CD4-positive, alpha-beta T cell (primary cell): ENCODE measurements at regions not wholly inside any gene's neighbourhood (a gene's known extent, or its start where the extent isn't known, plus 50 kb on each side); places are given as distances from the start of the nearest gene placed in this dataset.

ENCODE experiments used
- ATAC-seq: fragments of 200-7000 bp; cut with Tn5 transposase; one replicate; pipeline ENCODE4 v1.10.0; 2022; ENCODE audit warnings: mild to moderate bottlenecking; ENCODE audit not compliant: poor library complexity
- CTCF ChIA-PET: fragments of 350-600 bp; sonication (Branson Sonifier 250); formaldehyde crosslinking; loops from one replicate; lab custom pipeline; 2021; ENCODE audit warnings: antibody characterized with exemption, inconsistent platforms; lab: Charles Lee
- POLR2A ChIA-PET: fragments of 350-600 bp; sonication (Branson Sonifier 250); formaldehyde crosslinking; loops from one replicate; lab custom pipeline; 2021; ENCODE audit warnings: antibody characterized with exemption, inconsistent platforms; lab: Charles Lee
- DNase-seq, 14 experiments: peaks; one replicate each; pipeline ENCODE4 v3.0.0-alpha.2; 2013 to 2020; ENCODE audit warnings: mixed read lengths in 2 of 14
- H3K27ac ChIP-seq, 2 donors: one replicate each; pipeline versions ENCODE4 v1.5.1 to v1.7.0; 2013; ENCODE audit warnings: low read length in 2 of 2, low read depth in 1 of 2, mild to moderate bottlenecking in 1 of 2
- H3K27me3 ChIP-seq, 2 experiments: 1 replicate in 1 of 2; 2 replicates in 1 of 2; pipeline versions ENCODE4 v1.6.1 to v1.7.0; 2013; ENCODE audit warnings: low read length in 2 of 2, control low read depth in 1 of 2, mild to moderate bottlenecking in 1 of 2, moderate library complexity in 1 of 2; ENCODE audit not compliant: insufficient read depth in 2 of 2, control insufficient read depth in 1 of 2
- H3K36me3 ChIP-seq: one replicate; pipeline ENCODE4 v1.6.1; 2013; ENCODE audit warnings: low read length, control low read depth; ENCODE audit not compliant: insufficient read depth
- H3K4me1 ChIP-seq: one replicate; pipeline ENCODE4 v1.6.1; 2013; ENCODE audit warnings: low read length, control low read depth; ENCODE audit not compliant: insufficient read depth
- H3K4me3 ChIP-seq: one replicate; pipeline ENCODE4 v1.5.1; 2013; ENCODE audit warnings: mild to moderate bottlenecking, low read length, moderate library complexity
- H3K9me3 ChIP-seq, 2 experiments: 1 replicate in 1 of 2; 2 replicates in 1 of 2; pipeline versions ENCODE4 v1.6.1 to v1.7.0; 2013; ENCODE audit warnings: low read length in 2 of 2, mild to moderate bottlenecking in 2 of 2, control low read depth in 1 of 2, moderate library complexity in 1 of 2; ENCODE audit not compliant: control insufficient read depth in 1 of 2, insufficient read depth in 1 of 2
- H3K27ac Mint-ChIP-seq: one replicate; pipeline ENCODE4 v1.8.0; 2020; ENCODE audit warnings: mixed read lengths
- H3K27me3 Mint-ChIP-seq: one replicate; pipeline ENCODE4 v1.8.0; 2021; ENCODE audit warnings: mixed read lengths
- H3K36me3 Mint-ChIP-seq: one replicate; pipeline ENCODE4 v1.8.0; 2021; ENCODE audit warnings: low read depth, mixed read lengths
- H3K4me1 Mint-ChIP-seq: one replicate; pipeline ENCODE4 v1.8.0; 2021; ENCODE audit warnings: low read depth, mixed read lengths
- H3K4me3 Mint-ChIP-seq: one replicate; pipeline ENCODE4 v1.8.0; 2020; ENCODE audit warnings: mild to moderate bottlenecking, mixed read lengths
- H3K9me3 Mint-ChIP-seq: one replicate; pipeline ENCODE4 v1.8.0; 2020; ENCODE audit warnings: mixed read lengths
- intact Hi-C, 2 experiments: fragments of 100-400 bp; cut with DNase I in 1 of 2; cut with micrococcal nuclease in 1 of 2; formaldehyde crosslinking; loops; one replicate each; pipeline versions ENCODE4 v1.15.1 to v1.9.0; 2023 to 2025; cut with DNase I, micrococcal nuclease
- TF ChIP-seq, protein P1 (sequence below): fragments of 200-600 bp; IDR thresholded peaks from one replicate; pipeline ENCODE4 v1.8.0; 2022; ENCODE audit warnings: antibody characterized with exemption, mild to moderate bottlenecking

DNA sequence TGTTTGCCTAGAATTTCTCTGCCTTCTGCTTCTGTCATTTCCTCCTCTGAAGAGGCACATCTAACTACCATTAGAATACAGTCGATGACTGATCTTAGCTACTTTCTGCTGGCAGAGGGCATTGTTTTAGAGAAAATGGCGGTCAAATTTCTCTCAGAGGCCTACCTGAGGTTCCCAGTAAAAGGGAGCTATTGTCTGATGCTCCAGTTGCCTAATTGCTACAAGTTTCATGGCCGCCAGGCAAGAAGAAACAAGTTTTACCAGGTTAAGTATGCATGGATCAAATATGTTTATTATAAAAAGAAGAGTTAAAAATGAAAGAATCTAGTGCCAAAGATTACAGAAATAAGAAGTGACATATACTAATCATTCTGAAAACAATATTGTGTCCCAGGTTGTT, 416.6 kb downstream of the DSC3 start:
- TF ChIP-seq, protein P1, sequence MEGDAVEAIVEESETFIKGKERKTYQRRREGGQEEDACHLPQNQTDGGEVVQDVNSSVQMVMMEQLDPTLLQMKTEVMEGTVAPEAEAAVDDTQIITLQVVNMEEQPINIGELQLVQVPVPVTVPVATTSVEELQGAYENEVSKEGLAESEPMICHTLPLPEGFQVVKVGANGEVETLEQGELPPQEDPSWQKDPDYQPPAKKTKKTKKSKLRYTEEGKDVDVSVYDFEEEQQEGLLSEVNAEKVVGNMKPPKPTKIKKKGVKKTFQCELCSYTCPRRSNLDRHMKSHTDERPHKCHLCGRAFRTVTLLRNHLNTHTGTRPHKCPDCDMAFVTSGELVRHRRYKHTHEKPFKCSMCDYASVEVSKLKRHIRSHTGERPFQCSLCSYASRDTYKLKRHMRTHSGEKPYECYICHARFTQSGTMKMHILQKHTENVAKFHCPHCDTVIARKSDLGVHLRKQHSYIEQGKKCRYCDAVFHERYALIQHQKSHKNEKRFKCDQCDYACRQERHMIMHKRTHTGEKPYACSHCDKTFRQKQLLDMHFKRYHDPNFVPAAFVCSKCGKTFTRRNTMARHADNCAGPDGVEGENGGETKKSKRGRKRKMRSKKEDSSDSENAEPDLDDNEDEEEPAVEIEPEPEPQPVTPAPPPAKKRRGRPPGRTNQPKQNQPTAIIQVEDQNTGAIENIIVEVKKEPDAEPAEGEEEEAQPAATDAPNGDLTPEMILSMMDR, result no peak
- Histone ChIP-seq H3K27ac (no peak overlapping the region), H3K4me3 (no peak overlapping the region), H3K27me3 (no peaks in the 10 kb centered on the region), H3K4me1 (no peaks in the 10 kb centered on the region), H3K9me3 (peaks cover 0 to 5% of the 10 kb centered on the region in 2 experiments), H3K36me3 (no peaks in the 10 kb centered on the region)
- ATAC-seq, result no peak
- H3K9me3 Mint-ChIP-seq, result no peaks in the 10 kb centered on the region
- no peaks in the 10 kb centered on the region for H3K4me1 Mint-ChIP-seq
- DNase-seq, result no peak
- CTCF ChIA-PET, result no interaction called here
- no peaks in the 10 kb centered on the region for H3K27me3 Mint-ChIP-seq
- no peaks in the 10 kb centered on the region for H3K36me3 Mint-ChIP-seq
- POLR2A ChIA-PET, result no interaction called here
- H3K4me3 Mint-ChIP-seq, result no peak overlapping the region
- intact Hi-C loops, result no loop called here
- no peak overlapping the region for H3K27ac Mint-ChIP-seq

DNA sequence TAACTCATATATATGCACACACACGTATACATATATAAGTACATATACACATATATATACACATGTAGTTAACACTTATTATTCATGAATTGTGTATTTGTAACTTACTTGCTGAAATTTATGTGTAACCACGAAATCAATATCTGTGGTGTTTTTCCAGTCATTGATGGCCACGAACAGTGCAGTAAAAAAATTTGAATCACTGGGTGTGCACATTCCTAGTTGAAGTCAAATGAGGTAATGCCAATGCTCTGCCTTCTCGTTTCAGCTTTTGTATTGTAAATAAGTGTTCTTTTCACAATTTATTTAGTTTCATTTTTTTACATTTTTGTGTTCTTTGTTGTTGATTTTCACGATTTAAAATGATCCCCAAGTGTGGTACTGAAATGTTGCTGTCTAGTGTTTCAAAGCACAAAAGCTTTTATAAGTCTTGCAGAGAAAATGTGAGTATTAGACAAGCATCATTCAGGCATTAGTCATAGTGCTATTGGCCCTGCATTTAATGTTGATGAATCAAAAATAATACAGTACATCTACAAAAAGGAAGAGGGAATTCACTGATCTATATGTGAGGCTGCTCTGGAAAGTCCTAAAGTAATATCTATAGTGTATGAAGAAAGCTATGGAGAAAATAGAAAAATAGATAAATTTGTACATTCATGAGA, 419.0 kb downstream of the DSC3 start:
- CTCF ChIA-PET, result no interaction called here
- H3K36me3 Mint-ChIP-seq, result no peaks in the 10 kb centered on the region
- ATAC-seq (no peak), DNase-seq (no peak)
- H3K4me1 Mint-ChIP-seq, result no peaks in the 10 kb centered on the region
- no peak overlapping the region for H3K27ac ChIP-seq
- peaks cover 3% of the 10 kb centered on the region for H3K9me3 Mint-ChIP-seq
- H3K27ac Mint-ChIP-seq, result no peak overlapping the region
- POLR2A ChIA-PET, result no interaction called here
- H3K4me3 Mint-ChIP-seq, result no peak overlapping the region
- H3K27me3 Mint-ChIP-seq, result no peaks in the 10 kb centered on the region
- intact Hi-C loops, result no loop called here
- TF ChIP-seq, protein P1, result no peak
- H3K27me3 ChIP-seq, result no peaks in the 10 kb centered on the region
- no peaks in the 10 kb centered on the region for H3K36me3 ChIP-seq
- peaks cover 0 to 5% of the 10 kb centered on the region in 2 experiments for H3K9me3 ChIP-seq
- no peaks in the 10 kb centered on the region for H3K4me1 ChIP-seq
- H3K4me3 ChIP-seq, result no peak overlapping the region

DNA sequence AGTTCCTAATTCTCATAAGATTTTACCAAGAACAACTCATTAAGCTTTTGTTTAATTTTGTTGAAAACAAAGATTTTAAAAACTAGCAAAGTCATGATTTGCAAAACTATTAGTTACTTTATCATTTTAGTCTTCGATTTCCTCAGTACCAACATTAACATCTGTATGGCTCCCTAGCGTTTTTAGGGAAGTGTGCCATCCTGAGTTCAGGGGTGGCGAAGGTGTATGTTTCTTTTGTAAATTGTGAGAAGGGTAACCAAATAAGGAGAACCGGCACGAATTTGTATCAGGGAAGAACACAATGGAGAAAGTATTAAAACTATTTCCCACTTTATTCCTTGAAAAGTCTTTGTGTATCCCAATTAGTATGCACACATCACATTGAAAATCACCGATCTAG, 419.9 kb downstream of the DSC3 start:
- no peak for DNase-seq
- no peak overlapping the region for H3K4me3 ChIP-seq
- no peaks in the 10 kb centered on the region for H3K27me3 Mint-ChIP-seq
- no peaks in the 10 kb centered on the region for H3K36me3 Mint-ChIP-seq
- no peaks in the 10 kb centered on the region for H3K36me3 ChIP-seq
- H3K4me1 Mint-ChIP-seq, result no peaks in the 10 kb centered on the region
- no peak overlapping the region for H3K27ac Mint-ChIP-seq
- POLR2A ChIA-PET, result no interaction called here
- H3K9me3 ChIP-seq, result peaks cover 0 to 5% of the 10 kb centered on the region in 2 experiments
- H3K9me3 Mint-ChIP-seq, result peaks cover 3% of the 10 kb centered on the region
- TF ChIP-seq, protein P1, result no peak
- CTCF ChIA-PET, result no interaction called here
- H3K4me1 ChIP-seq, result no peaks in the 10 kb centered on the region
- H3K4me3 Mint-ChIP-seq, result no peak overlapping the region
- H3K27ac ChIP-seq, result no peak overlapping the region
- intact Hi-C loops, result no loop called here
- ATAC-seq, result no peak
- H3K27me3 ChIP-seq, result no peaks in the 10 kb centered on the region
